Pulmonary artery endothelial cell (primary cell): ENCODE measurements at regions not wholly inside any gene's neighbourhood (a gene's known extent, or its start where the extent isn't known, plus 50 kb on each side); places are given as distances from the start of the nearest gene placed in this dataset.
"Not testable (repeated sequence)": the region's sequence is repeated elsewhere in the genome, so short reads cannot be mapped to it uniquely, and the experiment has no call there.

ENCODE experiments used
- DNase-seq: peaks from one replicate; pipeline ENCODE4 v3.0.0-alpha.2; 2011; ENCODE audit warnings: low read depth, low spot score

DNA sequence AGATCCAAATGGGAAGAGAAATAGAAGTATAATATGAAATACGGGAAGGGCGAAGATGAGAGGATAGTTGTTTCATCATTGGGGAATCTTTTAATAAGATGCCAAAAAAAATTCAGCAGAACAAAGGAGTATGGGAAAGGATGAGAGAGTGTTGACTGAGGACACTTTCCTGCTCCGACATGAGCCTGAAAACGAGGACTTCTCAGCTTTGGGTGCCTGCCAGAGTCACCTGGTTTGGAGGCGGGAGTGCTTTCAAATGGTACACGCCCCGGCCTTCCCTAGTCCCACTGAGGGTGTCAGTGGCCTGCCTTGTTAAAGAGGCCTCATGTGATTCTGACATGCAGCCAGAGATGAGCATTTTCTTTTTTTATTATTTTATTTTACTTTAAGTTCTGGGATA is 250.9 kb downstream of the ANKRD60 start:
- DNase-seq = no peak

DNA sequence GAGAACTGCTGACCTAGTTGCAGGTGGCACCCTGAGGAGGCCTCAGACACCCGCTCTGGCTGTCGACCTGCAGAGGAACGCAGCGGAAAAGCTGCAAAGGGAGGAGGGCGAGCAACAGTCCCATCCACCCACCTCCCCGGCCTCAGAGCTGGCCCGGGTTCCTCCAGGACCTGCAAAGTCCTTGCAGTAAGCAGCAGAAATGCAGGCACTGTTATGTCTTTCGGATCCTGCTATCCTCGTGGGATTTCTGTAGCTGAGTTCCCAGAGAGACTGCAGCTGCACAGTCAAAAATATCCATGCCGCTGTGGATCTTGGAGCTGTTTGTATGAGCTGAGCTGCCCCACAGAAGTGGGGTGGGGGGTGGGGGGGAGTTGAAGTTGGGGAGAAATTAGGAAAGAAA is 251.3 kb downstream of the ANKRD60 start:
- DNase-seq = no peak

DNA sequence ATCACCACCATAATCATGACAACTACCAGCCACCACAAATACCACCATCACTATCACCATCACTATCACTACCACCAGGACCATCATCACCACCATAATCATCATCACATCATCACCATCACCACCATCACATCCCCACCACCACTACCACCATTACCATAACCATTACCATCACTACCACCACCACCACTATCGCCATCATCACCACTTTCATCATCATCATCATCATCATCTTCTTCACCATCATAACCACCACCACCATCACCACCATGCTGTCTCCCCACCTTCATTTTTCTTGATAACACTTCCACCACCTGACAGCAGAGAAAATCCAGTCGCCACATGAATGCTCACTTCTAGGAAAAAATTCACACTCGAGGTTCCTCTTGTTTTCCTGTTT is 253.6 kb downstream of the ANKRD60 start:
- no peak for DNase-seq

DNA sequence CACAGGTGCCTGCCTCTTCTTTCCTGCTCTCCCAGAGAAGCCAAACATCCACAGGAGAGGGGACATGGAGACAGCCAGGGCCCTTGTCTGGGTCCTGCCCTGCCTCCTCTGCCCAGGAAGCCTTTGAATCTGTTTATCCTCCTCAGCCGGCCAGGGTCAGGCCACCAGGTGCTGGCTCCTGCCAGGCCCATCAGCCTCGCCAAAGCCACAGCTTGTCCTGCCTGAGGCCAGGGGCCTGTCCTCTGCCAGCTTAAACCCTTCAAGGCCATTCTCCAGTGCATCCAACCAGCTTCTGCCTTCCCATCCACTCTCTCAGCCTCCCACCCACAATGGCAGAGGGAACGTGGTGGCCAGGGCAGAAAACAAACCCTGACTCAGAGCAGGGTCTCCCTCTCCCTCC is 254.6 kb downstream of the ANKRD60 start:
- DNase-seq = no peak

DNA sequence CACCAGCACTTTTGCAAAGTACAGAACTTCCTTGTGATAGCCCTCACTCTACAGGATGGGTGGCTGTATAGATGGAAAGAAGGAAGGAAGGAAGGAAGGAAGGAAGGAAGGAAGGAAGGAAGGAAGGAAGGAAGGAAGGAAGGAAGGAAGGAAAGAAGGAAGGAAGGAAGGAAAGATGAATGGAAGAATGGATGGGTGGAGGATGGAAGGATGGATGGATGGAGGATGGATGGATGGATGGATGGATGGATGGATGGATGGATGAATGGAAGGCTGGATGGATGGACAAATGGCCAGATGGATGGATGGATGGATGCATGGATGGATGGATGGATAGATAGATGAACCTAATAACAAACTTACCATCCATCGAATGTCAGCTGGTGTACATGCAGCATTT is 256.9 kb downstream of the ANKRD60 start:
- DNase-seq = not testable (repeated sequence)

DNA sequence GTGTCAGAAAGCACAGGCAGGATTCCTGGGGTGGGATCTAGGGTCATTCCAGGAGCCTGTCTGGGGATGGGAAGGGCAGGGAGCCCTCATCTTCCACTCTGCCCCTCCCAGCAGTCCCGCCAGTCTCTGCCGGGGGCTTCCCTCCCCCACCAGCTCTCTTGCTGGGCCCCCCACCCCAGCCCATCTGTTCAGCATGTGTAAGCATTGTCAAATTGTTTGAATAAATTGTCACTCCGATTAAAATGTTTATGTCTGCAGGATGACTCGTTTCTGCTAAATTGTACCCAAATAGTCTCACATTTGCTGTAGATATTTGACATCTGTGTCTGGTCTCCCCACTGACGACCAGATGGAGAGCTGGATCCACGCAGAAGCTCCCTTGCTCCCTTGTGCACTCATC is 257.6 kb downstream of the ANKRD60 start:
- DNase-seq = no peak

DNA sequence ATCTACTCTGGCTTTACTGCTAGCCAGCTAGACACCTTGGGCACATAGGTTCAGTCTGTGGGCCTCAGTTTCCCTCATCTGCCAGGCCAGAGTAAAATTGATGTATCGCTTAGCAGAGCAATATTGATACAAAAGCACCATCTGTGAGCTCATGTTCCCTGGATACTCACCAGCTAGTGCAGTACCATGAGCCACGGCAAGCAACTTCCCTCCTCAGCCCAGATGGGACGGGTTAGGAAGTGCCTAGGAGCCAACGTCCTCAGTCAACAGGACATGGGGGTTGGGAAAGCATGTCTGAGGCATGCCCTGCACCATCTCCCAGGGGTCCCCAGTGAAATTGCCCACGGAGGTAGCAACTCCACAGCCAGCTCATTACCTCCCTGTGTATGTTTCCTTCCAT is 258.3 kb downstream of the ANKRD60 start:
- no peak for DNase-seq

DNA sequence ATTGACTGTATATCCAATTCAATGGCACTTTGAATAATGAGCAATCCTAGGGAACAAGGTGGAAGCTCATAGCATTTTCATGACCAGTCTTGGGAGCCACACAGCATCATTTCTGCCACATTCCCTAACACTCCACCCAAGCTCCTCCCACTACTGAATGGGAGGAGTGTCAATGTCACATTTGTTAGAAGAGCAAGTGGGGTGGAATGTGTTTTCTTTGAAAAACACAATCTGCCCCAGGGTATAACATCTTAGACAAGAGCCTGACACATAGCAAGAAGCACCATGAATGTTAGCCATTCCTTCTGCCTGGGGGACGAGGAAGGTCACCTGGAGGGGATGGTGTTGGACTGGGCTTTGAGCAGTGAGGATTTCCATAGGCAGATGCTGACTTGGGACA is 258.3 kb upstream of the PMEPA1 start:
- DNase-seq = no peak

DNA sequence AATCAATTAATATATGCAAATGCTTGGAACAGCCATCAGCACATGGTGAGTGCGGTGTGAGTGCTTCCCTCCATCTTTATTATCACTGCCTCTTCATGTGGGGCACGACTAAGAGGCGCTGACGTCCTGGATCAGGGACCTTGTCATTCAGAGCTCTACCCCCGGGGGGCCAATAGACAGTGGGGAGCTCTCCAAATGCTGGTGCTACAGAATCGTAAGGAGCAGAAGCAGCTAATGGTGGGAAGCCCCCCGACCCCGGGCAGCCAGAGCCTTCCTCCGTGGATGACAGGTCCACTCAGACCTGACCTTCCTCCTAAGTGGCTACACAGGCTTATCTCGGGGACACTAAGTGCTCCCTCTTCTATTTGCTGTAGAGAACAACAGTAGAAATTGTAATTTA is 257.5 kb upstream of the PMEPA1 start:
- DNase-seq = no peak

DNA sequence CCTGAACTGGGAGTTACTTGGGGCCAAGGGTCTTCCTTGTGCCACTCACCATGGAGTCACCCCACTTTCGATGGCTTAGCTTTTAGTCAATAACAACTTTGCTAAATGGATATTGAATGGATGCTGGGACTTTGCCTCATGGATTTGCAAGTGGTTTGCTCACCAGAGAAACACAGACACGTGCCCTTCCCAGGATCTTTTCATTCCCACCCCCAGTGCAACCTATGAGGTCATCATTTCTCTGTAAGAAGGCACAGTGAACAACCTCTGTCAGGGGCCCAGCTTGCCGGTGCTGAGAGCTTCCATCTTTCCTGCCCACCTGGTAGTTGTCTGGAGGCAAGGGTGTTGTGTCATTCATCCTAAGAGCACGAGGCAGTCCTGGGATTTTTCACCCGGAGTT is 256.8 kb upstream of the PMEPA1 start:
- no peak for DNase-seq

DNA sequence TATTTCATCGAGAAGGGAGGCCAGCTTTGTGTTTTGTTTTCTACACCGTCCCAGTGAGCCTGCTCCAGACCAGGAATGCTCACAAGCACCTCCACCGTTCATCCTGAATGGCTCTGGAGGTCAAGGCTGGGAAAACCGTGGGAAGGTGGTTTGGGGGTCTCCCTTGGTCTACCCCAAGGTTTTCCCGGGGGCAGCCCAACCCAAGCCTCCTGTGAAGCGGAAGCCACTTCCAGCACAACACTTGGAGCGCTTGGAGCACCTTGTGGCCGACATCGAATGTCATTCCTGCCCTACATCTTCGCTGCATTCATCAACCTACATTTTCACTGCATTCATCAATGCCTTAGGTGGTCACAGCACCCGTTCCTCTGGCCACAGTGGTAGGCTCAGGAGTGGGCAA is 255.6 kb upstream of the PMEPA1 start:
- no peak for DNase-seq

DNA sequence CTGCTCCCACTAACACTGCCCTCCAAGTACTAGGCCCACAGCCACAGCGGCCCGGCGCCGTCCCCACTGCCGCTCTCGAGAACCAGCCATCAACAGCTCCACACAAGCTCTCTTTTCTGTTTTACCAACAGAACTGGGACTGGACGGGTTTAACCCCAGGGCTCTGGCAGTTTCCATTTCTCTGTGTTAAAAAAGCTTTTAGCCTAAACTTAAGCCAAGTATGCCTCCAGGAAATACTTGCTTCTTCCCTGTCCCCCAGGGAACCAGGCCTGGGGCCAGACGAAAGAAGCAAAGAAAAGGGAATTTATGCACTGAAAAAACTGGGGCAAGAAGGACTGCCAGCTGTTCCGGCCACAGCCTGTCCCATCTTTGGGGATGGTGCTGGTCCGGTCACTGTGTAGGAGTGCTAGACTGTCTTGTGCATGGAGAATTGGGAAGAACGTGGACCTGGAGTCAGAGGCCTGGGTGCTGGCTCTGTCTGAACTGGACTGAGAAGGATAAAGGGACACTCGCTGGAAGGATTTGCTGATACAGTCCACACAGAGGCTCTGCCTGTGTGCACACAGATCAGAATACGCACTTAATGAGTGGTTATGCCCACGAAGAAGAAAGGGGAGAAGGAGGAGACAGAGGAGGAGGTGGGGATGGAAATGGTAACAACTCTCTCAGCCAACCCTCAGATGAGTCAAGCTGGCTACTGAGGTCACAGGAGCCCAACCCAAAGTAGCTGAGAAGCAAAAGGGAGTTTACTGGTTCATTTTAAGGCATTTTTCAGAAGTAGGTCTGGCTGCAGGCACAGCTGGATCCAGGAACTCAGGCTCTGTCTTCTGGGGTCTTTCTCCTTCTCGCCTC is 254.4 kb upstream of the PMEPA1 start:
- no peak for DNase-seq

DNA sequence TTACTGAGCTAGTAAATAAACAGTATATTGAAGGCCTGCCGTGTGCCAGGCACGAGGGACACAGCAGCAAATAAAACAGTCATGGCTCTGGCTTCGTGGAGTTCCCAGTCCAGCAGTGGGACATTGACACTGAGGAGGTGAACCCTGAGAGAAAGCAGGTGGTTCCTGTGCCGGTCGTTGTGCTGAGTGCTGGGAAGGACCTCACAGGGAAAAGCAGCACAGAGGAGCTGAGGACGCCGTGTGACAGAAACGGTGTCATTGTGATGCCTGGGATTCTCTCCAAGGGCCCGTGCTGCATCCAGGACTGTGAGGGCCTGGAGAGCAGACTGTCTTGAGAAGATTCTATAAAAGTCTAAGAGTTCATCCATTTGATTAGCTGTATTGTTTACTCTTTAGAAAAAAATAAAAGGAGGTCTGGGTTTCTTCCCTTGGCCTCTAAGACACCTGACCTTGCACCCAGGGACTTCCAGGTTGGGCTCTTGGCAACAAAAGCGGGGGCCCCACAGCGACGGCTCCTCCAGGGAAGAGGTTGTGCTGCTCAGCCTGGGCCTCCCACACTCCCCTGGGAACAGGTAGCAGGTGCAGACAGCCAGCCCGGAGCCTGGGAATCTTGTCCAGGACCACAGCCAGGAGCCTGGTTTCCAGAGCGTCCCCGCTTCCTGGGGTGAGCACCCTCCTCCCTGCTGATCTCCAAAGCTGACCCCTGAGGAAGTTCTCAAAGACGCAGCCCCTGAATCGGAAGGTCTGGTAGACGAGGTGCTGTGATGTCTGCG is 251.2 kb upstream of the PMEPA1 start:
- DNase-seq = no peak

DNA sequence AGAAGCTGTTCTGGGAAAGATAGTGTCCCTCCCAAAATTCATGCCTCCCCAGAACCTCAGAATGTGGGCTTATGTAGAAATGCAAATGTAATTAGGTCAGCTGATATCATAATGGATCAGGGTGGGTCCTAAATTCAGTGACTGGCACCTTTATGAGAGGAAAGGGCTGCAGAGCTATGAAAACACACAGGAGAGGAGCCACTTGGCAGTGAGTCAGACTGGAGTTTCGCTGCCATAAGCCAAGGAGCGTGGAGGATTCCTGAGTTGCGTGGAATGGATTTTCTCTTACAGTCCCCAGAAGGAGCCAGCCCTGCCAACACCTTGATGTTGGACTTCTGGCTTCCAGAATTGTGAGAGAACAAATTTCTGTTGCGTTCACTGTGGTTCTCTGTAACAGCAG is 249.8 kb upstream of the PMEPA1 start:
- no peak for DNase-seq

DNA sequence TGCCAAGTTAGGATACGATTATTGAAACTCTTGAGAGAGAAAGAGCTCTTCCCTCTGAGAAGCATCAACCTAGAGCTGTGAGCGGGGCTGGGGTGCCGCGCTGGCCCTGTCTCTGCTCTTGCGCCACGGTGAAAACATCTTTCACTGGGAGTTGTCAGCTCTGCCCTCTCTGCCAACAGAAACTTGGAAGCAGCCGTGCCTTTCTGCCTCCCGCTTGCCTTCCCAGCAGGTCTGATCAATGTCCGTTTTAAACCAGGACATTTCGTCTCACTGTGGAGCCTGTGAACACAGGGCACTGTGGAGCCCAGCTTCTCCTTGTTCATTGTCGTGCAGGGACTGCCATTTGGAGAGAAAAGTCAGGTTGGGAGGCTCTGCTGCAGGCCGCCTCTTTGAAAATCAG is 249.2 kb upstream of the PMEPA1 start:
- no peak for DNase-seq

DNA sequence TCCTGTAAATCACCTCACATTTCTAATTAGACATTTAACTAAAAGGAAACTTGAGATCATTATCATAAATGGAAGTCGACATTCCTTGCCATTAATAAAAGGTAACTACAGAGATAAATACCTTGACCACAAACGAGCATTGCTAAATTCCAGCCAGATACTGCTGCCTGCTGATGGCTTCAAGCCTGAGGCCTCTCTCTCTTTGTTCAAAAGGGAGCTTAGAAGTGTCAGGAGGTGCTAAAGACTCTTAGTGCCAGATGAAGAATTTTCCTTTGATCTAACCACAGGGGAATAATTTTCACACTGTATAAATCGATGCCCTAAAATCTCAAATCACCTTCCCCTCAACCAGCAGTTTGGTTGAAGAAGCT is 248.2 kb upstream of the PMEPA1 start:
- DNase-seq = no peak

DNA sequence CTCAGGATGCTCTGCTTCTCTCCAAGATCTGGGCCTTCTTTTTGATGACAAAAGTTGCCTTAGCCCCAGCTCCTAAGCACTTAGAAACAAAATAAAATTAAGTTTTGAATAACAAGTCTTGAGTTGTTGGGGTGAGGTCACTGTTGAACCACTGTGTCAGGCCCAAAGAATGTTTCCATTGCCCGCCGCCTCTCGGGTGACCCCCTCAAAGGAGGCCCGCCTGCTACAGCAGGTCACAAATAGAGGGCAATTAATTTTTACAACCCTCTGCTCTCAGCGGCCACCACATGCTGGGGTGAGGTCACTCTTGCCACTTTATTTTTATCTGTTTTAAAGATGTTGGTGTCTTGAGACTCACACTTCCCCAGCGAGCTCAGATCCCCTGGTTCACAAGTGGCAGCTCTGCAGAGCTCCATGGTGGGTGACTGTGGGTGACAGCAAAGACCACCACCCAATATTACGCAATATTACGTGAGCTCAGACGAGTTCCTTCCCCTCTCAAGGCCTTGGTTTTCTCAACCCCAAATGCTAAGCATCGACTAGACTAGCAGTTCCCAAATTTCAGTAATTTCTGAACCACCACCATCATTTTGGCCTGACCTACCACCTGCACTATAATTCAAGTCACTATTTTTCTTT is 247.7 kb upstream of the PMEPA1 start:
- DNase-seq = no peak

DNA sequence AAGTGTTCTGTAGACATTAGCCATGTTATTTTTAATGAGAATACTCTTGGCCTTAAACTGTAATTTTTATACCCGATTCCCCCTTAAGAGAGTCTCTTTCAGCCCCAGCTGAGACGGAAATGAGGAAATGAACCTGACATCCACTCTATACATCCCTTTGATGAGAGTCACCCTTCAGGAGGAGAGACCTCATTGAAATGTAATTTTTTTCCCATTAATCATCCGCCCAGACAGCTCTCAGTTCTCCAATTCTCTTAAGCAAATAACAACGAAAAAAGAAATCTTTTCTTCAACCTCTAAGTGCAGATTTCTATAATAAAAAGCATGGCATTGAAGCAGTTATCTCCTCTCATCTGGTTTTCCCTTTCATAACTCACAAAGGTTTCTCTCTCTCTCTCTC is 243.8 kb upstream of the PMEPA1 start:
- no peak for DNase-seq

DNA sequence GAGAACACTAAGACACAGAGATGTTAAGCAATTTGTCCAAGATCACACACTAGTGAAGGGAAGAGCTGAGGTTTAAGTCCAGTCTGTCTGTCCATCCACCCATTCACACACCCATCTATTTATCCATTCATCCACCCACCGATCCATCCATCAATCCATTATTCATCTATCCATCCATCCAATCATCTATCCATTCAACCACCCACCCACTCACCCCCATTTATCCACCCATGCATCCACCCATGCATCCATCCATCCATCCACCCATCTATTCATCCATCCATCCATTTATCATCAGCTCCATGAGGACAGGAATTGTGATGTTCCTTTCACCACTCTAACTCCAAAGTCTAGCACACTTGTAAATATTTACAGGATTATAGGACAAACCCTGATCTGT is 242.3 kb upstream of the PMEPA1 start:
- DNase-seq = no peak

DNA sequence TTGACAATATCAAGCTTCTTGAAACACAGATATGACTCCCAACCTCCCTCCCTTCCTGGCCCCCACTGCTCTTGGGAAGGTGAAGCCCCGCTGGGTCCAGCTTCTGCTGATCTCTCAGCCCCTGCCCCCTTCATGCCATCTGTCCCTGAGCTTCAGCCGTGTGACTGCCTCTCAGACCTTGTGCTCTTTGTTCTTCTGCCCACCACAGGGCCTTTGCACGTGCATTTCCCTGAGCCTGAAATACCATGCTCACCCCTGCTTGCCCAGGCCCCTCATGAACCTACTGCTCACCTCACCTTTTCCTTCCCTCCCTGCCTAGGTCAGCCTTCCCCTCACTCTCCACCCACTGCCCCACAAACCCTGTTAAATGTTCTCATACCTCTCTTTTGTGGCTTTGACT is 241.7 kb upstream of the PMEPA1 start:
- DNase-seq = no peak

DNA sequence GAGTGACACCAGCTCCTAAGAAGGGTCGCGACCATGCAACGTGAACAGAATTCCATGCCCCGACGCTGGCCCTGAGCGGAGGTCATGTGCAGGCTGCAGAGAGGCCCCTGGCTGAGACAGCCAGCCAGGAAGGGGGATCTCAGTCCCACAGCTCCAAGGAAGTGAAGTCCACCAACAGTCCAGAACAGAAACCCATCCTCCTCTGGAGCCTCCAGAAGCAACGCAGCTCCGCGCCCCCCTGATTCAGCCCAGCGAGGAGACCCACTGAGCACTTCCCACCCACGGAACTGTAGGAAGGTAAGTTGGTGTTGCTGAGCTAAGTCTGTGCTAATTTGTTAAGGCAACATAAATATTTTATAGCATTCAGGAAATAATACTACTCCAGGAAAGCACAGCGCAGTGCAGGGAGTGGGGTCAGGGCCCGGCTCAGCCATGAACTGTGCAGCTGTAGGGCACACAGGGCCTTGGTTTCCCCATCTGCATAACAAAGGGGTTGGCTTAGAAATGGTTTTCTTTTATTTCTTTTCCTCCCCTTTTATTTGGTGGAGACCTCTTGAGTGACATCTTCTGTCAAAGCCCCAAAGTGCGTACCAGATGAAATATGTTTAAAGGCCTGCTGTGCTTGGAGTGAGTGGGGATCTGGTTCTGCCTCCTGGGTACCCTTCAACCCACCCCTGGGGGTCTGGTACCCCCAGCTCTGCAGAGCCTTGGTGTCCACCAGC is 241.1 kb upstream of the PMEPA1 start:
- no peak for DNase-seq
